Neural cell (in vitro differentiated cells): ENCODE measurements at regions not wholly inside any gene's neighbourhood (a gene's known extent, or its start where the extent isn't known, plus 50 kb on each side); places are given as distances from the start of the nearest gene placed in this dataset.

Experiments
- H2AFZ ChIP-seq: fragments of 200-600, 300-800 bp; sonication (generic), shearing (Covaris generic); 2 replicates; pipeline ENCODE4 v1.6.0; 2014; ENCODE audit warnings: low read depth, mild to moderate bottlenecking, antibody characterized with exemption, low read length, moderate library complexity
- H3F3A ChIP-seq: fragments of 200-600 bp; shearing (Covaris generic); 2 replicates; pipeline ENCODE4 v1.6.1; 2016; ENCODE audit warnings: mild to moderate bottlenecking, moderate library complexity, mixed read lengths, antibody characterized with exemption, low read length; ENCODE audit not compliant: insufficient read depth, poor library complexity, severe bottlenecking
- H3K27ac ChIP-seq: fragments of 200-600, 300-800 bp; sonication (generic), shearing (Covaris generic); 2 replicates; pipeline ENCODE4 v1.5.1; 2014; ENCODE audit warnings: mild to moderate bottlenecking, low read length, moderate library complexity
- H3K27me3 ChIP-seq: fragments of 300-800, 200-600 bp; sonication (generic), shearing (Covaris generic); 2 replicates; pipeline ENCODE4 v1.6.0; 2014; ENCODE audit warnings: mild to moderate bottlenecking, low read depth, low read length, moderate library complexity; ENCODE audit not compliant: insufficient read depth
- H3K36me3 ChIP-seq: fragments of 300-800, 200-600 bp; sonication (generic), shearing (Covaris generic); 2 replicates; pipeline ENCODE4 v1.5.1; 2014; ENCODE audit warnings: mild to moderate bottlenecking, antibody characterized with exemption, low read length, moderate library complexity; ENCODE audit not compliant: insufficient read depth
- H3K4me2 ChIP-seq: fragments of 300-800, 200-600 bp; sonication (generic), shearing (Covaris generic); 2 replicates; pipeline ENCODE4 v1.6.0; 2014; ENCODE audit warnings: mild to moderate bottlenecking, low read length
- H3K4me3 ChIP-seq: fragments of 300-800, 200-600 bp; sonication (generic), shearing (Covaris generic); 2 replicates; pipeline ENCODE4 v1.5.1; 2014; ENCODE audit warnings: mild to moderate bottlenecking, low read length, moderate library complexity
- H3K79me2 ChIP-seq: fragments of 200-600 bp; shearing (Covaris generic); replicated peaks from 2 replicates; pipeline ENCODE4 v1.6.0; 2014; ENCODE audit warnings: mild to moderate bottlenecking, low read length, moderate library complexity; ENCODE audit not compliant: insufficient read depth
- H3K9ac ChIP-seq: fragments of 300-800, 200-600 bp; sonication (generic), shearing (Covaris generic); 2 replicates; pipeline ENCODE4 v1.6.1; 2016; ENCODE audit warnings: mild to moderate bottlenecking, low read length, mixed read lengths
- H3K9me2 ChIP-seq: fragments of 200-600 bp; shearing (Covaris generic); 2 replicates; pipeline ENCODE4 v1.6.1; 2016; ENCODE audit warnings: mild to moderate bottlenecking, low read length, mixed read lengths; ENCODE audit not compliant: insufficient read depth
- H3K9me3 ChIP-seq: fragments of 200-600, 300-800 bp; sonication (generic), shearing (Covaris generic); 2 replicates; pipeline ENCODE4 v1.6.1; 2016; ENCODE audit warnings: mild to moderate bottlenecking, mixed run types, low read length, moderate library complexity, mixed read lengths
- H4K20me1 ChIP-seq: fragments of 200-600 bp; shearing (Covaris generic); 2 replicates; pipeline ENCODE4 v1.6.1; 2016; ENCODE audit warnings: mild to moderate bottlenecking, mixed run types; ENCODE audit not compliant: insufficient read depth
- CTCF ChIP-seq: fragments of 450-650 bp; IDR thresholded peaks from 2 replicates; pipeline ENCODE4 v1.5.1; 2014; ENCODE audit warnings: antibody characterized with exemption, mild to moderate bottlenecking, moderate library complexity; ENCODE audit not compliant: poor library complexity, severe bottlenecking
- EP300 ChIP-seq: fragments of 450-650 bp; conservative IDR thresholded peaks from 2 replicates; pipeline ENCODE4 v1.6.1; 2014; ENCODE audit warnings: antibody characterized with exemption, mild to moderate bottlenecking, moderate library complexity; ENCODE audit not compliant: poor library complexity, severe bottlenecking
- EZH2 ChIP-seq: fragments of 200-600, 300-800 bp; shearing (Covaris generic), sonication (generic); IDR thresholded peaks from 2 replicates; pipeline ENCODE4 v1.6.1; 2014; ENCODE audit warnings: antibody characterized with exemption, low read length, borderline replicate concordance, mild to moderate bottlenecking; ENCODE audit not compliant: insufficient read depth, poor library complexity, severe bottlenecking
- MXI1 ChIP-seq: fragments of 450-650 bp; conservative IDR thresholded peaks from 2 replicates; pipeline ENCODE4 v1.6.1; 2014; ENCODE audit warnings: antibody characterized with exemption, mild to moderate bottlenecking; ENCODE audit not compliant: poor library complexity, severe bottlenecking
- POLR2AphosphoS5 ChIP-seq: IDR thresholded peaks from 2 replicates; pipeline ENCODE4 v1.6.1; 2012
- RAD21 ChIP-seq: fragments of 450-650 bp; conservative IDR thresholded peaks from 2 replicates; pipeline ENCODE4 v1.6.1; 2014; ENCODE audit warnings: antibody characterized with exemption, mild to moderate bottlenecking, moderate library complexity
- REST ChIP-seq: IDR thresholded peaks from 2 replicates; pipeline ENCODE4 v1.6.1; 2012; ENCODE audit warnings: borderline replicate concordance
- SMC3 ChIP-seq: fragments of 450-650 bp; conservative IDR thresholded peaks from 2 replicates; pipeline ENCODE4 v1.6.1; 2014; ENCODE audit warnings: antibody characterized with exemption, mild to moderate bottlenecking, moderate library complexity; ENCODE audit not compliant: poor library complexity
- TAF1 ChIP-seq: IDR thresholded peaks from 2 replicates; pipeline ENCODE4 v1.6.1; 2012; ENCODE audit warnings: low read depth

GRCh38 chr3:127034195-127034989 is 51.5 kb downstream of the PLXNA1 start:
- Histone ChIP-seq H3K4me2 (no peak overlapping the region), H3K27ac (no peak overlapping the region), H3K27me3 (no peaks in the 10 kb centered on the region), H3K79me2 (no peaks in the 10 kb centered on the region), H3K9me3 (no peaks in the 10 kb centered on the region), H3F3A (no peaks in the 10 kb centered on the region), H3K9me2 (no peaks in the 10 kb centered on the region), H3K4me3 (no peak overlapping the region), H3K9ac (no peak overlapping the region), H3K36me3 (no peaks in the 10 kb centered on the region), H4K20me1 (no peaks in the 10 kb centered on the region), H2AFZ (no peak overlapping the region)
- TF ChIP-seq EZH2 (no peak), TAF1 (no peak), MXI1 (no peak), EP300 (no peak), SMC3 (no peak), POLR2AphosphoS5 (no peak), RAD21 (no peak), REST (no peak), CTCF (no peak)

GRCh38 chr3:127034990-127035652 is 52.2 kb downstream of the PLXNA1 start:
- Histone ChIP-seq H3K79me2 (no peaks in the 10 kb centered on the region), H4K20me1 (no peaks in the 10 kb centered on the region), H3K27ac (no peak overlapping the region), H3K27me3 (no peaks in the 10 kb centered on the region), H3K4me3 (no peak overlapping the region), H3K9me2 (no peaks in the 10 kb centered on the region), H3K4me2 (no peak overlapping the region), H3F3A (no peaks in the 10 kb centered on the region), H3K9me3 (no peaks in the 10 kb centered on the region), H3K9ac (no peak overlapping the region), H2AFZ (no peak overlapping the region), H3K36me3 (no peaks in the 10 kb centered on the region)
- no peak for TF ChIP-seq TAF1
- TF ChIP-seq CTCF = no peak
- TF ChIP-seq REST = no peak
- no peak for TF ChIP-seq MXI1
- no peak for TF ChIP-seq EZH2
- TF ChIP-seq EP300 = no peak
- no peak for TF ChIP-seq POLR2AphosphoS5
- no peak for TF ChIP-seq SMC3
- no peak for TF ChIP-seq RAD21
